NCI-H1417 treated with DMSO at 0.1 percent for 48 hours (cell line): ENCODE measurements at regions not wholly inside any gene's neighbourhood (a gene's known extent, or its start where the extent isn't known, plus 50 kb on each side); places are given as distances from the start of the nearest gene placed in this dataset.
"Not testable (repeated sequence)": the region's sequence is repeated elsewhere in the genome, so short reads cannot be mapped to it uniquely, and the experiment has no call there.

Experiments used
- DNase-seq: peaks from one replicate; lab custom pipeline; 2025; lab: John Stamatoyannopoulos, UW

DNA sequence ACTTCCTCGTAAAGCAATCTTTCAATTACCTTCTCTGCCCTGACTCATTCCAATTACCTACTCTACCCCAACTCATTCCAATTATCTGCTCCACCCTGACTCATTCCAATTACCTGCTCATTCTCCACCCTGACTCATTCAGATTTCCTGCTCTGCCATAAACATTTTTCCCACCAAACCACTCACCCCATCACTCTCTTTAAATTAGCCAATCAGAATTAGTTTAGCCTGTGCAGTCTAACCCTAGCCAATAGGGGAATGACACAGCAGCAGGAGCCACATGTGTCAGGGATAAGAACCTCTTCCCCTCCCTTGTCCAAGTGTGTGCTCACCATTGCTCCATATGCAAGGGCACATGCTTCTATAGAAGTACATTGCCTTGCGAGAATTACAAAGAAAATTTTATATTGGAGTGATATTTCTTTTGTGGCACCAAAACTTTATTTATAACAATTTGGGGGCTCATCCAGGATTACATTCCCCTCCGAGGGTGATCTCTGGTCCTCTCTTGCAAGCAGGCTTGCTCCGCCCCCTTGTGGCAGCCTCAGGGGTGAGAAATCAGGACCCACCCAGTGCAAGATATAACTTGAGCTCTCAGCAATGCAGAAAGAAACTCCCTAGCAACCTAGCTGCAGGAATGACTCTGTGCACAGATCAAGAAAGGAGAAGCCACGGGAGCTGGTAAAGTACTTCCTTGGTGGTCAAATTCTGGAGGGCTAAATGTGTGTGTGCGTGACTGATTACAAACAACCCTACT lies 551.9 kb upstream of the EYS start:
- not testable (repeated sequence) for DNase-seq

DNA sequence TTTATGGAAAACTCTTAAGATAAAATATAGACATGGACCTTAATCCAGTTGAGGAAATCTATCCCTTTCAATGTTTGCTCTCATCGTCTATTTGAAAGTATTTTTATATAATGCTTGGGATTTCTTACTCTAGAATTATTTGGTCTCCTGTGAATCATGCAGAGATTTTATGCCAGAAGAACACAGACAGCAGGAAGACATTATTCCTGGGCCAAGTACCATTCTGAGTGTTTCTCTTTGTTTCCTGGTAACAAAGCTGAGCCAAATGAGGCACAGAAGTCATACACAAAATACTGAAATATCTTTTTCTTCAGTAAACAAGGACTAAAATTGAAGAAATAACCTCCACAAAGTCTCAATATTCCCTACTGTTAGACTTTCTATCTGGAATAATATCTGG lies 538.2 kb upstream of the EYS start:
- no peak for DNase-seq

GRCh38 chr6:66238851-66239250 lies 531.8 kb upstream of the EYS start:
- DNase-seq = no peak

DNA sequence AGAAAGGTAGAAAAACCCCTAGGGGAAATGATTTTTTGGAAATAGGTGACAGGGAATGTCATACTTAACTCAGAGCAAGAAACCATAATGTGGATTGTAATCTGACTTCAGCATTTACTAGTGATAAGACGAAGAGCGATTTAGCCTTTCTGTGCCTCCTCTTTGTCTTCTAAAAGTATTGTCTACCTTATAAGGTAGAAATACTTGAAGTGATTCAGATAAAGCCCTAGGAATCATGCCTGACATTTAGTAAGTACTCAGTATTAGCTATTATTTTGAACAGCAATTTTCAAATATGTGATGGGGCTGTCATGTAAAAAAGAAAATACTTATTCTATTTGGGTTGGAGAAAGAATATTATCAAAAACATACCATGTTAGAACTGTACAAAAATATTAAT lies 525.9 kb upstream of the EYS start:
- no peak for DNase-seq

DNA sequence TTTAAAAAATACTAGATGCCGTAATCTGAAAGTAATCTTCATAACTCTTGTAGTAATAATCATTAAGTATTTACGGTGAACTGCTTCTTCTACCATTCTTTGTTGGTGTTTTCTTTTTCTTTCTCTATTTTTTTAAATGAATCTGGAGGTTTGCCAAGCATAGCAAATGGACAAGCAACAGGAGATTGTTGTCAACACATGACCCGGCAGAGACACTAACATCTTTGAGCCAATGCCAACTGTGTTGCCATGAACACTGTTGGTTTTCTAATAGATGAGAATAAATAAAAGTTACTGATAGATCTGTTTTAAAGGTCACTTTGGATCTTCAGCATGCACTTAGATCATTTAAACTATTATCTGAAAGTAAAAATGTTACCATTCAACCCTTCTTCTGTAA lies 523.6 kb upstream of the EYS start:
- DNase-seq = no peak

GRCh38 chr6:66226109-66226508 lies 519.1 kb upstream of the EYS start:
- DNase-seq = no peak

DNA sequence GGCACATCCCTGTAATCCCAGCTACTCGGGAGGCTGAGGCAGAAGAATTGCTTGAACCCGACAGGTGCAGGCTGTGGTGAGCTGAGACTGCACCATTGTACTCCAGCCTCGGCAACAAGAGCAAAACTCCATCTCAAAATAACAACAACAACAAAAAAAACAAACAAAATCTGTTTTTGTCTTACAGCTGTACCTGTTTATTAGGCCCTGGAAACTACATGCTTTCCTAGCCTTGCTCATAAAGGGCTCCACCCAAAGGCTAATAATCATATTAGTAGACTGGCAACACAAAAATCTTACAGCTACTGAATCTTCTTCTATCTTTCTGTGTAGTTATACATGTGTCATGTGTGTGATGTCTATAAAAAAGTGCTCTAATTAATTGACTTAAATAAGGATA lies 503.9 kb upstream of the EYS start:
- no peak for DNase-seq

DNA sequence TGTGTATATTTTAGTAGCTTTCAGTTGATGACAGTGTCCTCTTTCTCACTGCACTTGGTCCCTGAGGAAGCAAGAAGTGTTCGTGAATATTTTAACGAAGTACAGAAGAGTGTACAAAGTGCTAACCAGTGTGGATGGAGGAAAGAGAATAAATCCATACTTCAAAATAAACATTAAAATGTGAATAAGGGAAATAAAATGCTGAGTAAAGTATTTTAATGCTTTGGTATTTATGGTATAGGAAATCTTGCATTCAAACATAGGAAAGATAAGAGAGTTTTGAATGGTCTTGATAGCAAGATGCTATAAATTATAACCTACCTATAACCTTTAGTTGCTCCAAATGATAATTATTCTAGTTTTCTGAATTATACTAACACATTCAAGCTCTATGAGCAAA lies 493.4 kb upstream of the EYS start:
- no peak for DNase-seq

- no peak for DNase-seq
Measured at GRCh38 chr6:66199171-66199570, 492.1 kb upstream of the EYS start.

DNA sequence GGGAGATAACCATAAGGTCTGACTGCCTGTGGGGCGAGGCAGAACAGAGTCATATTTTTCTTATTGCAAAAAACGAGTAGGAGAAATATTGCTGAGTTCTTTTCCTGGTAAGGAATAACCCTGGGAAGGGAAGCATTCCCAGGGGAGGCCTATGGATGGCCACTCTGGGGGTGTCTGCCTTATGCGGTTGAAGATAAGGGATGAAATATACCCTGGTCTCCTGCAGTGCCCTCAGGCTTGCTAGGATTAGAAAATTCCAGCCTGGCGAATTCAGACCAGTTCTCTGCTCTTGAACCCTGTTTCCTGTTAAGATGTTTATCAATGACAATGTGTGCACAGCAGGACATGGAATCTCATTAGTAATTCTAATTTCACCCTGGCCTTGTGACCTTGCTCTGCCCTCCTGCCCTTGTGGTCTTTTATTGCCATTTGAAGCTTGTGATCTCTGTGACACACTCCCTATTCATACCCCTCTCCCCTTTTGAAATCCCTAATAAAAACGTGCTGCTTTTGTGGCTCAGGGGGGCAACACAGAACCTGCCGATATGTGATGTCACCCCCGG lies 491.1 kb upstream of the EYS start:
- DNase-seq = no peak

DNA sequence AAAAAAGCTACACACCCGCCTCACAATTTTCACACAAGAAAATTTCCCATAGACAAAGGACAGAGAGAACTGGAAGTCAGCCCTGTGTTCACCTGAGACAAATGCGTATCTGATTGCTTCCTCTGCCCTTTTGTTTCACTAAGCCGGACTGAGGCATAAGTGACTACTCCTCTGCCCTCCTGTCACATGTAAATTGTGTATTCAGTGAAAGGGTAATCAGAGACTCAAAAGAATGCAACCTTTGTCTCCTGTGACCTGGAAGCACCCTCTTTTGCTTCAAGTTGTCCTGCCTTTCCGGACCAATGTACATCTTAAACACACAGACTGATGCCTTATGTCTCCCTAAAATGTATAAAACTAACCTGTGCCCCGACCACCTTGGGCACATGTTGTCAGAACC lies 483.8 kb upstream of the EYS start:
- no peak for DNase-seq

GRCh38 chr6:66189915-66190314 lies 482.9 kb upstream of the EYS start:
- DNase-seq = no peak

GRCh38 chr6:66186756-66187155 lies 479.7 kb upstream of the EYS start:
- no peak for DNase-seq

GRCh38 chr6:66184091-66184490 lies 477.1 kb upstream of the EYS start:
- no peak for DNase-seq

GRCh38 chr6:66179361-66179760 lies 472.3 kb upstream of the EYS start:
- no peak for DNase-seq

DNA sequence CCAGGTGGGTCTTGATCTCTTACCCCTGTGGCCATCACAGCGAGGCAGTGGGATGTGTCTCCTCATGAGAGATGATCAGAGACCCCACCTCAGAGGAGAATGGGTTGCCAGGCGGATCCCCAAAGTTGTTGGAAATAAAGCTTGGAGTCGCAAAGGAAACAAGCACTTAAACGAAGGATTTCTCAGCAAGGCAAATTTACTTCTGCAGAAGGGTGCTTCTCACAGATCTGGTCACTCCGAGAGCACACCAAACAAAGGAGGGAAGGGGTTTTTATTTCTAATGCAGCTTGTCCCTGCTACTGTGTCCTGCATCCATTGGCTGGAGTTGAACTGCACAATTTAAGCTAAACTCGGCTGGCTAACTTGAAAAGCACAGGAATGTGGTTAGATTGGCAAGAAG lies 466.6 kb upstream of the EYS start:
- DNase-seq = no peak

DNA sequence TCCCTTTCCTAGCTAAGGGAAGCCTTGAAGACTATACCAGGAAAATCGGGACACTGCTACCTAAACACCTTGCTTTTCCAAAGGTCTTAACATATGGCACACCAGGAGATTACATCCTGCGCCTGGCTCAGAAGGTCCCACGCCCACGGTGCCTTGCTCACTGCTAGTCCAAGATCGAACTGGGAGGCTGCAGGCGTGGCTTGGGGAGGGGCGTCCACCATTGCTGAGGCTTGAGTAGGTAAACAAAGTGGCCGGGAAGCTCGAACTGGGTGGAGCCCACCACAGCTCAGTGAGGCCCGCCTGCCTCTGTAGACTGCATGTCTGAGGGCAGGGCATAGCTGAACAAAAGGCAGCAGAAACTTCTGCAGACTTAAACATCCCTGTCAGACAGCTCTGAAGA lies 459.7 kb upstream of the EYS start:
- DNase-seq = not testable (repeated sequence)

- no peak for DNase-seq
Measured at GRCh38 chr6:66161546-66162108, 454.6 kb upstream of the EYS start.

DNA sequence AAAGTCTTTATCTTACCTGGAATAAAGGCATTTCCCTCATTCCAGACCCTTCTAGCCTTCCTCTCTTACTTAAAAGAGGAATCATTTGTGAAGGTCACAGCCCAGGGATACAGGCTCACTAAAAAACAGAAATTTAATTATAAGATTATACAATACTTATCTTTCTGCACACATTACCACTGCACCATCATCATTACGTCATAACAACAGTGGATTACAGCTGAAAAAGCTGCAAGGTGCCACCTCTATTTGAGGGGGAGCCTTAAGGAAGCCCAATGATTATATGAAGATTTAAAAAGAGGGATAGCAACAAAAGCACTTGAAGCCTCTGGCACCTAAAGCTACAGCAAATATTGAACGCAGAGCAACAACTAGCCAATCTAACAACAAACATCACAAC lies 452.9 kb upstream of the EYS start:
- DNase-seq = no peak

DNA sequence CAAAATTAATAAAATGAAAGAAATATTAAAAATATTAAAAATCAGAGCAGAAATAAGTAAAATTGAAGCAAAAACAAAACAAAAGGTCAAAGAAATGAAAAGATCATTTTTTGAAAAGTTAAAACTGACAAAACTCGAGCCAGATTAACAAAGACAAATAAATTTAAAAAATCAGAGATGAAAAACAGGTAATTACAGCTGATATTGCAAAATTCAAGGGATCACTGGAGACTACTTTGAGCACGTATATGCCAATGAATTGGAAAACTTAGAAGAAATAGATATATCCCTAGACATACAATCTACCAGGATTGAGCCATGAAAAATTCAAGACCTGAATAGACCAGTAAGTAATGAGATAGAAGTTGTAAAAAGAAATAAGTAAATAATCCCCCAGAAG lies 446.2 kb upstream of the EYS start:
- DNase-seq = no peak

DNA sequence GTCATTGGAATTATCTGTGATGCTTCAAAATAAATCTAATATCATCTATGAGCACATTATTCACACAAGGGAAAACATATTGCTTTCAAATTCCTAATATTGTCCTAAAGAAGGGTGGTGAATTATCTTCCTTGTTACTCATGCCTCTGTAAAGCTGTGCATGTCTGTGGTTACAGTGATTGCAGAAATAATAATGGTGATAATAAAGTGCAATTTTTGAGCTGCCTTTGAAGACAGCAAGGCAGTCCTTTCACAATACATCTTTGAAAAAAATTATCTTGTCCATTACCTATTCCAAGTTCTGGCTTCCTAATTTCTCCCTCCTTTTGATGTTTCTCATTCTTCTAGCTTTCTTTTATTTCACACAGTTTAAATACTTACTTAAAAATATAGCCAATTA lies 442.1 kb upstream of the EYS start:
- DNase-seq = no peak

DNA sequence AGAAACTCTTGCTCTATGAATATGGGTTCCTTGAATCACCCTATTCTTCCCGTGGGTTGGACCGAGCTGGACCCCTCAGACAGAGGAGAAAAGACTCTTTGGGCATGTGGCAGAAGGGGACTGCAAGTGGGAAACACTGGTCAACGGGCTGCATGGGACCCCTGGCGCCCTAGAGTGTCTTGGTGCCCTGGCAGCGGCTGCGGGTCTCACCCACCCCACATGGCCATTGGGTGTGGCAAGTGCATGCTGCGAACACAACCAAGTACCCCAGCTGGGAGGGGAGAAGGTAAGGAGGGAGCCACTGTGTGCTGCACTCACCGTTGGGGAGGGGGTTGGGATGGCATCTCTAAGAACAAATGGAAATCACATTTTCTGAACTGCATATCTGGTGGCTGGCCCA lies 438.8 kb upstream of the EYS start:
- no peak for DNase-seq

DNA sequence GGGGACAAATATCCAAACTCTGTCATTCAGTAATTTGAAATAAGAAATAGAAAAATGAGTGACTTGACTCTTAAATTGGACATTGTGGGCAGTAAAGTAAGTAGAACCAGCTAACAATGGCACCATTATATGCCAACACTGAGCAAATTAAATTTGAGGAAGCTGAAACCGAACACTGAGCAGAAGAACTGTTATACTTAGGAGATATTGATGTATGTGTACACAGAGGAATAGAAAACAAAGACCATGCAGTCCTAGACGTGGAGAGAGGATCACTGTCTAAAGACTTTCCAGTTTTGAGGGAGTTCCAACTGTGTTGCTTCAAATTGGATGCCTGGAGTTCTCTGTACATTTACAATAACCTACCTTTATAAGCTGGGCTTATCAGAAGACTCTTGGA lies 427.0 kb upstream of the EYS start:
- DNase-seq = no peak

GRCh38 chr6:66128656-66129055 lies 421.6 kb upstream of the EYS start:
- no peak for DNase-seq
